IMR-90 (cell line): ENCODE measurements at regions not wholly inside any gene's neighbourhood (a gene's known extent, or its start where the extent isn't known, plus 50 kb on each side); places are given as distances from the start of the nearest gene placed in this dataset.

Experiments
- CHD1 ChIP-seq: IDR thresholded peaks from 2 replicates; pipeline ENCODE4 v1.6.1; 2012; ENCODE audit warnings: low read depth, low read length, improper control_type of control experiment
- CTCF ChIP-seq: conservative IDR thresholded peaks from 2 replicates; pipeline ENCODE4 v1.5.1; 2012; ENCODE audit warnings: mild to moderate bottlenecking, low read depth, low read length, improper control_type of control experiment
- MXI1 ChIP-seq: IDR thresholded peaks from 2 replicates; pipeline ENCODE4 v1.6.1; 2012; ENCODE audit warnings: low read depth, mild to moderate bottlenecking, low read length, moderate library complexity, borderline replicate concordance
- POLR2A ChIP-seq: IDR thresholded peaks from 2 replicates; pipeline ENCODE4 v1.6.1; 2012; ENCODE audit warnings: mild to moderate bottlenecking, low read depth, low read length
- TF ChIP-seq, protein P1 (sequence below): fragments of 150-350 bp; IDR thresholded peaks from 2 replicates; pipeline ENCODE4 v1.6.1; 2016; ENCODE audit warnings: low read depth, mild to moderate bottlenecking, low read length, moderate library complexity, borderline replicate concordance

GRCh38 chr11:70857894-70858293, 394.5 kb downstream of the SHANK2 start:
- TF ChIP-seq CTCF (no peak), POLR2A (no peak), MXI1 (no peak), CHD1 (no peak)
- TF ChIP-seq, protein P1, sequence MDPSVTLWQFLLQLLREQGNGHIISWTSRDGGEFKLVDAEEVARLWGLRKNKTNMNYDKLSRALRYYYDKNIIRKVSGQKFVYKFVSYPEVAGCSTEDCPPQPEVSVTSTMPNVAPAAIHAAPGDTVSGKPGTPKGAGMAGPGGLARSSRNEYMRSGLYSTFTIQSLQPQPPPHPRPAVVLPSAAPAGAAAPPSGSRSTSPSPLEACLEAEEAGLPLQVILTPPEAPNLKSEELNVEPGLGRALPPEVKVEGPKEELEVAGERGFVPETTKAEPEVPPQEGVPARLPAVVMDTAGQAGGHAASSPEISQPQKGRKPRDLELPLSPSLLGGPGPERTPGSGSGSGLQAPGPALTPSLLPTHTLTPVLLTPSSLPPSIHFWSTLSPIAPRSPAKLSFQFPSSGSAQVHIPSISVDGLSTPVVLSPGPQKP = no peak
